ENCODE measurements at regions not wholly inside any gene's neighbourhood (a gene's known extent, or its start where the extent isn't known, plus 50 kb on each side); places are given as distances from the start of the nearest gene placed in this dataset.

- Histone ChIP-seq H4K91ac (ENCODE audit: low read depth, low read length, poor library complexity) (no peak overlapping the region), H3K79me1 (ENCODE audit: low read depth, low read length) (no peaks in the 10 kb centered on the region), H4K8ac (ENCODE audit: low read depth, low read length) (no peak overlapping the region), H3K14ac (ENCODE audit: low read length) (no peak overlapping the region), H2BK120ac (ENCODE audit: low read depth, low read length) (no peak overlapping the region), H3K23ac (ENCODE audit: low read depth, low read length, poor library complexity) (no peak overlapping the region), H3K9me3 (replicated peaks in 1 of 2; ENCODE audit: control insufficient read depth in 2 of 2, insufficient read depth in 1 of 2, low read depth in 1 of 2, low read length in 2 of 2) (no peaks in the 10 kb centered on the region), H3K4ac (ENCODE audit: low read length) (no peak overlapping the region), H2AFZ (ENCODE audit: low read length) (no peak overlapping the region), H3K27ac (replicated peaks; ENCODE audit: low read length) (no peak overlapping the region), H3K4me3 (ENCODE audit: low read length in 2 of 2) (no peak overlapping the region), H2BK5ac (ENCODE audit: low read length) (no peak overlapping the region), H3K4me1 (ENCODE audit: control insufficient read depth in 2 of 2, insufficient read depth in 1 of 2, low read depth in 1 of 2, low read length in 2 of 2) (peaks cover 0 to 9% of the 10 kb centered on the region in 2 donors), H2AK5ac (ENCODE audit: low read depth, low read length) (no peak overlapping the region), H3K9ac (ENCODE audit: low read depth, low read length, poor library complexity) (no peak overlapping the region), H3K18ac (ENCODE audit: low read length) (no peak overlapping the region), H3K4me2 (ENCODE audit: insufficient read depth, low read length, poor library complexity, severe bottlenecking) (no peak overlapping the region), H3K36me3 (replicated peaks in 1 of 2; ENCODE audit: control insufficient read depth in 2 of 2, insufficient read depth in 2 of 2, low read length in 2 of 2) (peaks cover 0 to 2% of the 10 kb centered on the region in 2 donors), H2BK12ac (ENCODE audit: low read length) (no peak overlapping the region), H2BK15ac (ENCODE audit: low read length) (no peak overlapping the region), H3K27me3 (ENCODE audit: control insufficient read depth in 3 of 3, insufficient read depth in 3 of 3, low read depth in 1 of 3, low read length in 3 of 3) (no peaks in the 10 kb centered on the region)
- WGBS, 2 donors (ENCODE audit: extremely low coverage in 2 of 2, insufficient read length in 2 of 2, insufficient replicate concordance in 1 of 2), result no CpG with 5 or more reads among the region's 8 CpGs
- no peak for DNase-seq (ENCODE audit: low spot score)
Measured at GRCh38 chr3:102078854-102079808, 229.8 kb downstream of the NFKBIZ start.

DNA sequence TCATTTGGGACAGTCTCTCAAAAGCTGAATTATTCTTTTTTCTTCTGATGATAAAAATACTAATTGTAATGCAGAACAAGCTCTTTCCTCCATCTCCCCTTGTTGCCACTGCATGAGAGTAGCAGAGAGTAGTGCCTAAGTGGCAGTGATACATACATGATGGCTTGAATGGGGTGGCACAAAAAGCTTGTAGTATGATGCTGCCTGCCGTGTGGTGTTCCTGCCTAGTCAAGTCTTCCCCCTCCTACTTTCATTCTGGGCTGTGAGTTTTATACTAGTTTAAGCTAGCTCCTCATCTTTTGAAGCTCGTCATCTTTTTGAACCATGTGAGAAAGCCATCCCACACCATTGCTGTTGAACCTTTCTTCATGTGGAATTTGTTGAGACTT, 230.5 kb downstream of the NFKBIZ start:
- H3K4me1 ChIP-seq (ENCODE audit: control insufficient read depth in 2 of 2, insufficient read depth in 1 of 2, low read depth in 1 of 2, low read length in 2 of 2), result peaks cover 0 to 9% of the 10 kb centered on the region in 2 donors
- no peak overlapping the region for H3K4me3 ChIP-seq (ENCODE audit: low read length in 2 of 2)
- no peak overlapping the region for H3K4me2 ChIP-seq (ENCODE audit: insufficient read depth, low read length, poor library complexity, severe bottlenecking)
- WGBS, 2 donors (ENCODE audit: extremely low coverage in 2 of 2, insufficient read length in 2 of 2, insufficient replicate concordance in 1 of 2), result no CpG with 5 or more reads among the region's 2 CpGs
- H3K14ac ChIP-seq (ENCODE audit: low read length), result peak overlapping the region; percentile 65
- no peak overlapping the region for H4K91ac ChIP-seq (ENCODE audit: low read depth, low read length, poor library complexity)
- no peak overlapping the region for H3K18ac ChIP-seq (ENCODE audit: low read length)
- no peak for DNase-seq (ENCODE audit: low spot score)
- H3K9ac ChIP-seq (ENCODE audit: low read depth, low read length, poor library complexity), result no peak overlapping the region
- no peak overlapping the region for H3K23ac ChIP-seq (ENCODE audit: low read depth, low read length, poor library complexity)
- H2AFZ ChIP-seq (ENCODE audit: low read length), result no peak overlapping the region
- H2BK12ac ChIP-seq (ENCODE audit: low read length), result no peak overlapping the region
- no peak overlapping the region for H2BK120ac ChIP-seq (ENCODE audit: low read depth, low read length)
- no peaks in the 10 kb centered on the region for H3K9me3 ChIP-seq (replicated peaks in 1 of 2; ENCODE audit: control insufficient read depth in 2 of 2, insufficient read depth in 1 of 2, low read depth in 1 of 2, low read length in 2 of 2)
- no peak overlapping the region for H2AK5ac ChIP-seq (ENCODE audit: low read depth, low read length)
- H3K4ac ChIP-seq (ENCODE audit: low read length), result no peak overlapping the region
- H3K36me3 ChIP-seq (replicated peaks in 1 of 2; ENCODE audit: control insufficient read depth in 2 of 2, insufficient read depth in 2 of 2, low read length in 2 of 2), result peaks cover 0 to 2% of the 10 kb centered on the region in 2 donors
- H4K8ac ChIP-seq (ENCODE audit: low read depth, low read length), result no peak overlapping the region
- H3K27me3 ChIP-seq (ENCODE audit: control insufficient read depth in 3 of 3, insufficient read depth in 3 of 3, low read depth in 1 of 3, low read length in 3 of 3), result no peaks in the 10 kb centered on the region
- H2BK5ac ChIP-seq (ENCODE audit: low read length), result no peak overlapping the region
- H3K27ac ChIP-seq (replicated peaks; ENCODE audit: low read length), result no peak overlapping the region
- H3K79me1 ChIP-seq (ENCODE audit: low read depth, low read length), result no peaks in the 10 kb centered on the region
- H2BK15ac ChIP-seq (ENCODE audit: low read length), result no peak overlapping the region

DNA sequence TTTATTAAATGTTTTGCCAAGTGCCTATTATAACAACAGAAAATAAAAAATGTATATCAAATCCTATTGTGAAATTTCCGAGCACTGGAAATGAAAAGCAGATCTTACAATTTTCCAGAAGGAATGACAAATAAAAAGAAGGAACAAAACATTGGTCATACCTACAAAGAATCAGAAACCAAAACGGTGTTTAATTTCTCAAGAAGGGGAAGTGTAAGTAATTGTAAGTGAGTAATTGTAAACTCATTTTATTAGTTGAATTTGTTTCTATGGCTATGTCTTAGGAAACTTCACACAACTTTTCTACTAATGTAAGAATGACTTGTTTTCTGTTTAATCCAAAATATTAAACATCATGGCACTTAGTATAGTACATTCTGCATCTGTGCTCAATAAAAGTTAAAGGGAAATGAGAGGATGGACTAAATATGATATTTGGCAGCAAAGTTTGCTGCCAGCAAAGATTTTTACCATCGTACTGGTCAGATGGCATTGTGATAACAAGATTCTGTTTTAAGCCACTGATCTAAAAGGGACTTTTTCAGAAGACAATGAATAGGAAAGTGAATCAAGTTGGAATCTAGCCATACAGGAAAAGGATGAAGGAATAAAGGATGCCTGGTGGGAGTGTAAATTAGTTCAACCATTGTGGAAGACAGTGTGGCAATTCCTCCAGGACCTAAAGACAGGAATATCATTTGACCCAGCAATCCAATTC, 232.4 kb downstream of the NFKBIZ start:
- Histone ChIP-seq H4K91ac (ENCODE audit: low read depth, low read length, poor library complexity) (no peak overlapping the region), H3K79me1 (ENCODE audit: low read depth, low read length) (no peaks in the 10 kb centered on the region), H3K9me3 (replicated peaks in 1 of 2; ENCODE audit: control insufficient read depth in 2 of 2, insufficient read depth in 1 of 2, low read depth in 1 of 2, low read length in 2 of 2) (no peaks in the 10 kb centered on the region), H2AK5ac (ENCODE audit: low read depth, low read length) (no peak overlapping the region), H3K14ac (ENCODE audit: low read length) (no peak overlapping the region), H2BK120ac (ENCODE audit: low read depth, low read length) (no peak overlapping the region), H2BK5ac (ENCODE audit: low read length) (no peak overlapping the region), H3K4me3 (ENCODE audit: low read length in 2 of 2) (no peak overlapping the region), H3K18ac (ENCODE audit: low read length) (no peak overlapping the region), H3K23ac (ENCODE audit: low read depth, low read length, poor library complexity) (no peak overlapping the region), H3K4ac (ENCODE audit: low read length) (no peak overlapping the region), H3K4me1 (ENCODE audit: control insufficient read depth in 2 of 2, insufficient read depth in 1 of 2, low read depth in 1 of 2, low read length in 2 of 2) (peaks cover 0 to 7% of the 10 kb centered on the region in 2 donors), H2BK12ac (ENCODE audit: low read length) (no peak overlapping the region), H2AFZ (ENCODE audit: low read length) (no peak overlapping the region), H3K4me2 (ENCODE audit: insufficient read depth, low read length, poor library complexity, severe bottlenecking) (no peak overlapping the region), H3K27me3 (ENCODE audit: control insufficient read depth in 3 of 3, insufficient read depth in 3 of 3, low read depth in 1 of 3, low read length in 3 of 3) (no peaks in the 10 kb centered on the region), H3K9ac (ENCODE audit: low read depth, low read length, poor library complexity) (no peak overlapping the region), H4K8ac (ENCODE audit: low read depth, low read length) (no peak overlapping the region), H3K36me3 (replicated peaks in 1 of 2; ENCODE audit: control insufficient read depth in 2 of 2, insufficient read depth in 2 of 2, low read length in 2 of 2) (no peaks in the 10 kb centered on the region), H3K27ac (replicated peaks; ENCODE audit: low read length) (no peak overlapping the region), H2BK15ac (ENCODE audit: low read length) (no peak overlapping the region)
- no peak for DNase-seq (ENCODE audit: low spot score)
- WGBS, 2 donors (ENCODE audit: extremely low coverage in 2 of 2, insufficient read length in 2 of 2, insufficient replicate concordance in 1 of 2), result no CpG with 5 or more reads among the region's 3 CpGs

DNA sequence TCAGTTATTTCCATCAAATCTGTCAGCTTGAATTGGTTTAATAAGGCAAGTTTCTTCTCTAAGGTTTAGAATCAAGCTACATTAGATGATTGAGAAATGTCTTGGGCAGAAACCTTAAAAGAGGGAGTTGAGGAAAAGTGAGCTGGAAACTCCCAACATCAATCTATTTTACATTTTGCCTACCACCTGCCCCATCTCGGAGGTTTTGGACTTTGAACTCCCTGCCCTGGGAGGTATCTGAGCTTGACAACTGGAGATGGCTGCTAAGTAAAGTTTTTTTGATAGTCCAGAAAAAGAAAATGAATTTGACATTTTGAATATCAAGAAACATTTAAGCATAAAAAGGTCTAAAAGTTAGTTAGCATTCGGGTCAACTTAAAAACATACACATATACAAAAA, 234.2 kb downstream of the NFKBIZ start:
- Histone ChIP-seq H3K18ac (ENCODE audit: low read length) (no peak overlapping the region), H2BK15ac (ENCODE audit: low read length) (no peak overlapping the region), H3K4me2 (ENCODE audit: insufficient read depth, low read length, poor library complexity, severe bottlenecking) (no peak overlapping the region), H4K8ac (ENCODE audit: low read depth, low read length) (no peak overlapping the region), H2BK5ac (ENCODE audit: low read length) (no peak overlapping the region), H3K23ac (ENCODE audit: low read depth, low read length, poor library complexity) (no peak overlapping the region), H4K91ac (ENCODE audit: low read depth, low read length, poor library complexity) (no peak overlapping the region), H3K14ac (ENCODE audit: low read length) (no peak overlapping the region), H3K4me1 (ENCODE audit: control insufficient read depth in 2 of 2, insufficient read depth in 1 of 2, low read depth in 1 of 2, low read length in 2 of 2) (peaks cover 0 to 7% of the 10 kb centered on the region in 2 donors), H2AK5ac (ENCODE audit: low read depth, low read length) (no peak overlapping the region), H3K27me3 (ENCODE audit: control insufficient read depth in 3 of 3, insufficient read depth in 3 of 3, low read depth in 1 of 3, low read length in 3 of 3) (no peaks in the 10 kb centered on the region), H3K27ac (replicated peaks; ENCODE audit: low read length) (no peak overlapping the region), H2BK120ac (ENCODE audit: low read depth, low read length) (no peak overlapping the region), H3K9ac (ENCODE audit: low read depth, low read length, poor library complexity) (no peak overlapping the region), H3K4me3 (ENCODE audit: low read length in 2 of 2) (no peak overlapping the region), H2AFZ (ENCODE audit: low read length) (no peak overlapping the region), H2BK12ac (ENCODE audit: low read length) (no peak overlapping the region), H3K79me1 (ENCODE audit: low read depth, low read length) (no peaks in the 10 kb centered on the region), H3K9me3 (replicated peaks in 1 of 2; ENCODE audit: control insufficient read depth in 2 of 2, insufficient read depth in 1 of 2, low read depth in 1 of 2, low read length in 2 of 2) (no peaks in the 10 kb centered on the region), H3K36me3 (replicated peaks in 1 of 2; ENCODE audit: control insufficient read depth in 2 of 2, insufficient read depth in 2 of 2, low read length in 2 of 2) (no peaks in the 10 kb centered on the region), H3K4ac (ENCODE audit: low read length) (no peak overlapping the region)
- DNase-seq (ENCODE audit: low spot score), result no peak
- WGBS, 2 donors (ENCODE audit: extremely low coverage in 2 of 2, insufficient read length in 2 of 2, insufficient replicate concordance in 1 of 2), result no CpG with 5 or more reads among the region's 2 CpGs
